VCaP (cell line): ENCODE measurements at regions not wholly inside any gene's neighbourhood (a gene's known extent, or its start where the extent isn't known, plus 50 kb on each side); places are given as distances from the start of the nearest gene placed in this dataset.

Experiments used
- H3K27ac ChIP-seq: fragments of 450-650 bp; 2 replicates; pipeline ENCODE4 v1.5.1; 2017
- CTCF ChIP-seq: fragments of 450-650 bp; conservative IDR thresholded peaks from 2 replicates; pipeline ENCODE4 v1.5.1; 2017; ENCODE audit warnings: mild to moderate bottlenecking, moderate library complexity

DNA sequence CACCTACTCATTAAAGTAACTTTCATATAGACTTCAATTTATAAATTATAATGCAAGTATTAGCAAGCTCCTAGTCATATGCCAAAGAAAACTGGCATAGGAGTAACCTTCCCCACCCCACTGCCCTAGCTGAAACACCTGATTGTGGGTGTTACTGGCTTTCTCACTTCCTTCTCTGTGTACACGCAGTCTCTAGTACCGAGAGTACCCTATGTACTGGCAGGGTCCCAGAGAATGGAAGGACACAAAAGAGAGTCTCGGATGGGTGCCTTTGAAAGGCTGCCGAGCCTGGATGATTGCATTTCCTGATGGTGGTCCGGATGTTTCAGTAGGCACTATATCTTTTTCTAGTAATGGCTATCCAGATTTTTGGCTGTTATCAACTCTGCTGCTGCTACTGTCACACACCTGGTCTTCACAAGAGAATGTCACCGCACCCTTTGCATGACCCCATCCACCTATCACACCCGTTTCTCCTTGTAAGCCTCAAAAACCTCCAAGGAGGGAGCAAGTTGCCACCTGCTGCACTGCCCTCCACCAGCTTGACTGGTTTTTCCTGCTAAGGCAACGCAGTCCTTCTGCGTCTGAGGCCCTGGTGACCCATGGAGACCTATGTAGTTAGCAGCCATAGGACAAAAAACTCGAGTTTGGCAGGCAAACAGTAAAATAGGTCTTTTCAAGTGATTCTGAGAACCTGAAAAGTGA, 53.8 kb upstream of the CLINT1 start:
- peak overlapping the region; percentile 85 for H3K27ac ChIP-seq
- no peak for TF ChIP-seq CTCF

GRCh38 chr5:157911568-157911967, 52.6 kb upstream of the CLINT1 start:
- no peak for TF ChIP-seq CTCF
- H3K27ac ChIP-seq = peak overlapping the region; percentile 85
